Endothelial cell of umbilical vein (primary cell): ENCODE measurements at regions not wholly inside any gene's neighbourhood (a gene's known extent, or its start where the extent isn't known, plus 50 kb on each side); places are given as distances from the start of the nearest gene placed in this dataset.

Experiments
- BruUV-seq: library from RNA; stranded (reverse); fragments of 400-500 nt; replicated peaks from 2 replicates; lab custom pipeline; 2021; lab: Mats Ljungman, UMichigan
- CTCF ChIA-PET: fragments of 300-600, 350-600 bp; sonication (Branson Sonifier 250); formaldehyde crosslinking; loops from one replicate; lab custom pipeline; 2021; ENCODE audit warnings: antibody characterized with exemption, inconsistent platforms; lab: Charles Lee
- POLR2A ChIA-PET: fragments of 300-600, 350-600 bp; sonication (Branson Sonifier 250); formaldehyde crosslinking; loops from one replicate; lab custom pipeline; 2021; ENCODE audit warnings: antibody characterized with exemption, inconsistent platforms; lab: Charles Lee
- DNase-seq: peaks from one replicate; pipeline ENCODE4 v3.0.0-alpha.2; 2011; ENCODE audit warnings: low read depth, low spot score
- FAIRE-seq: peaks from 2 replicates; lab custom pipeline; 2011; peaks lifted over from hg19 to GRCh38; lab: Jason Lieb, UNC
- H2AFZ ChIP-seq: 2 replicates; pipeline ENCODE4 v1.6.0; 2012; ENCODE audit warnings: low read depth, low read length, control low read depth, inconsistent platforms
- H3K27ac ChIP-seq: 2 replicates; pipeline ENCODE4 v1.5.1; 2011; ENCODE audit warnings: low read depth, mild to moderate bottlenecking, control low read depth, low read length, moderate library complexity; ENCODE audit not compliant: insufficient read depth
- H3K27me3 ChIP-seq, 2 experiments: 2 replicates each; pipeline versions ENCODE4 v1.6.0 to v1.6.1; 2011; ENCODE audit warnings: low read length in 2 of 2, mixed read lengths in 1 of 2; ENCODE audit not compliant: control insufficient read depth in 2 of 2, insufficient read depth in 2 of 2
- H3K36me3 ChIP-seq, 2 experiments: 2 replicates in 1 of 2; 3 replicates in 1 of 2; pipeline ENCODE4 v1.5.1; 2011; ENCODE audit warnings: low read length in 2 of 2, mild to moderate bottlenecking in 1 of 2, moderate library complexity in 1 of 2; ENCODE audit not compliant: control insufficient read depth in 2 of 2, insufficient read depth in 2 of 2; ENCODE audit errors: extremely low read depth in 1 of 2
- H3K4me1 ChIP-seq: 3 replicates; pipeline ENCODE4 v1.5.1; 2011; ENCODE audit warnings: mild to moderate bottlenecking, low read length; ENCODE audit not compliant: control insufficient read depth, insufficient read depth; ENCODE audit errors: extremely low read depth
- H3K4me2 ChIP-seq: 2 replicates; pipeline ENCODE4 v1.6.1; 2011; ENCODE audit warnings: low read length, control low read depth, mixed read lengths; ENCODE audit not compliant: insufficient read depth
- H3K4me3 ChIP-seq, 3 experiments: fragments of 200-600 bp in 1 of 3; sonication (generic), shearing (Covaris generic) in 1 of 3; replicated peaks in 1 of 3; 2 replicates each; pipeline ENCODE4 v1.5.1; 2011 to 2016; ENCODE audit warnings: control low read depth in 3 of 3, low read length in 3 of 3, mild to moderate bottlenecking in 2 of 3, inconsistent platforms in 1 of 3, low read depth in 1 of 3, moderate library complexity in 1 of 3; ENCODE audit not compliant: insufficient read depth in 1 of 3
- H3K79me2 ChIP-seq: 2 replicates; pipeline ENCODE4 v1.6.0; 2012; ENCODE audit warnings: low read length, inconsistent platforms; ENCODE audit not compliant: control insufficient read depth, insufficient read depth
- H3K9ac ChIP-seq: replicated peaks from 2 replicates; pipeline ENCODE3; 2011; ENCODE audit warnings: low read length, control low read depth; ENCODE audit not compliant: insufficient read depth; ENCODE audit errors: extremely low read depth
- H3K9me1 ChIP-seq: replicated peaks from 3 replicates; pipeline ENCODE4 v1.6.0; 2011; ENCODE audit warnings: mild to moderate bottlenecking, low read length; ENCODE audit not compliant: control insufficient read depth, insufficient read depth; ENCODE audit errors: extremely low read depth
- H3K9me3 ChIP-seq: replicated peaks from 2 replicates; pipeline ENCODE4 v1.5.1; 2012; ENCODE audit warnings: low read length, inconsistent platforms; ENCODE audit not compliant: control insufficient read depth, insufficient read depth
- H4K20me1 ChIP-seq: replicated peaks from 2 replicates; pipeline ENCODE3; 2011; ENCODE audit warnings: mild to moderate bottlenecking, low read length; ENCODE audit not compliant: control insufficient read depth, insufficient read depth; ENCODE audit errors: extremely low read depth
- EZH2 ChIP-seq: IDR thresholded peaks from 2 replicates; pipeline ENCODE4 v1.6.1; 2012; ENCODE audit warnings: borderline replicate concordance, low read depth, mild to moderate bottlenecking, moderate library complexity, low read length, inconsistent platforms; ENCODE audit not compliant: severe bottlenecking
- FOS ChIP-seq: IDR thresholded peaks from 2 replicates; pipeline ENCODE4 v1.6.1; 2011; ENCODE audit warnings: mild to moderate bottlenecking, low read length, moderate library complexity, borderline replicate concordance; ENCODE audit not compliant: insufficient read depth
- GATA2 ChIP-seq: IDR thresholded peaks from 2 replicates; pipeline ENCODE4 v1.7.0; 2011; ENCODE audit warnings: low read depth, mild to moderate bottlenecking, moderate library complexity, mixed read lengths, low read length; ENCODE audit not compliant: insufficient read length, insufficient read depth
- JUN ChIP-seq: IDR thresholded peaks from 2 replicates; pipeline ENCODE4 v1.6.1; 2011; ENCODE audit warnings: borderline replicate concordance, low read depth; ENCODE audit not compliant: insufficient read length, insufficient read depth
- MAX ChIP-seq: IDR thresholded peaks from 2 replicates; pipeline ENCODE4 v1.6.1; 2011; ENCODE audit not compliant: insufficient read depth, insufficient read length
- MYC ChIP-seq: IDR thresholded peaks from one replicate; pipeline ENCODE4 v1.6.1; 2011; ENCODE audit warnings: mild to moderate bottlenecking, low read depth, low read length
- POLR2A ChIP-seq: IDR thresholded peaks from 2 replicates; pipeline ENCODE4 v1.6.1; 2012; ENCODE audit warnings: low read depth, mild to moderate bottlenecking, control low read depth, low read length
- POLR2AphosphoS5 ChIP-seq: IDR thresholded peaks from 2 replicates; pipeline ENCODE4 v1.6.1; 2012; ENCODE audit warnings: low read depth, mild to moderate bottlenecking, control low read depth, low read length, moderate library complexity; ENCODE audit not compliant: insufficient read depth
- dilution Hi-C: fragments of 300-500 bp; cut with MboI; formaldehyde crosslinking; loops from one replicate; pipeline ENCODE4 v1.15.0; 2019; ENCODE audit warnings: low sequenced_read_pairs; ENCODE audit not compliant: extremely low pct_ligation_motif_present
- intact Hi-C: fragments of 100-400 bp; cut with micrococcal nuclease; formaldehyde crosslinking; loops from one replicate; pipeline ENCODE4 v1.10.0; 2022
- TF ChIP-seq, protein P1 (sequence below), 2 donors: IDR thresholded peaks; 1 replicate in 1 of 2; 2 replicates in 1 of 2; pipeline ENCODE4 v1.5.1; 2011; ENCODE audit warnings: low read length in 2 of 2, mild to moderate bottlenecking in 2 of 2, moderate library complexity in 2 of 2, control low read depth in 1 of 2, inconsistent platforms in 1 of 2, low read depth in 1 of 2; ENCODE audit not compliant: insufficient read depth in 1 of 2; ENCODE audit errors: extremely low read depth in 1 of 2

DNA sequence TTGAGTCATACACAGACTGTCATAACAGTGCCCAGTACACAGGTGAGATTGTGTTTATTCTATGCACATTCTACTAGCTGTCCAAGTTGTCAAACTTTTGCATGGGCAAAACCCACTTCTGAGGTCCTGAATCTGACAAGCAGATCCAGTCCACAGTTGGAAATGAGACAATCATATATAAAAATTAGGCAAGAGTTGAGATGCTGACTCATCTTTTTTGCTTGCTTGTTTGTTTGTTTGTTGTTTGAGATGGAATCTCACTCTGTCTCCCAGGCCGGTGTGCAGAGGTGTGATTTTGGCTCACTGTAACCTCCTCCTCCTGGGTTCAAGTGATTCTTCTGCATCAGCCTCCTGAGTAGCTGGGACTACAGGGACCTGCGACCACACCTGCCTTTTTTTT, 323.8 kb downstream of the RPS4Y2 start:
- no peaks in the 10 kb centered on the region for H4K20me1 ChIP-seq
- CTCF ChIA-PET, result no interaction called here
- intact Hi-C loops, result no loop called here

DNA sequence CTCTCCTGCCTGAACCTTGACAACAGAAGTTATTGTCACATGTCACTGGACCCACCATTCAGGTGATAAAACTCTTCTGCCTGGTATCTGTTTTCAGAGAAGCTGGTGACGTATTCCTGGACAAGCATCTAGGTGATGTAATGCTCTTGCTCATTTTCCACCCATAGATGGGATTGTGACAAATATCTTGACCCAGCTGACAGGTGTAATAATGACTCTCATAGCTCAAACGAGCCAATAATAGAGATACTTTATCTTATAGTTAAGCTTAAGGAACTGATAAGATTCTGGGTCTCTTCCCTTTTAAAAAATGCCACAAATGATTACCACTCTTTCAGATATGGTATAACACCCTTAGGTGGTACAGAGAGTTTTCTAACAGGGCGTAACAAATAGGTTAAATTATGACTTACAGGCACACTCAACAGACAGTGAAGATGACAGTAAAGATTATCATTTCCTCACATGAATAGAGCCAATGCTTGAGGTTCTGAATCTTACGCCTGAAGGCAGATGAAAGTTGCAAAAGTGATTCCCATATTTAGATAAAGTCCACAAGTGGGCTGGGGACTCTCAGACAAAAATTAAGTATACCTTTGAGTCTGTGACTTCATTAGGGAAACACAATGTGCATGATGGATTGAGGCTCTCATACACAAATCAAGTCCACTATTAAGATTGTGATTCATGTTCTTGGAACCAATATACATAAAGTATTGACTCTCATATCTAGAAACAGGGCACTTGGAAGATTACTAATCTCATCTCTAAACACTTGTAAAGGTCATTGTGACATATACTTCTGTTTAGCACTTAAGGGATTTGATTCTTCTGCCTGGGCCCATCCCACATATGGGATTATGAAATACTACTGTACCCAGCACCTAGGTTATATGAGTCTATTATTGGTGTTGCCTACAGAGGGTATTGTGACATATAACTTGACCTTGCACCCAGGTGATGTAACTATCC, 326.0 kb downstream of the RPS4Y2 start:
- Histone ChIP-seq H3K9ac (no peak overlapping the region), H3K4me1 (no peaks in the 10 kb centered on the region)
- no peak for FAIRE-seq

More for the DNA sequence above, 323.8 kb downstream of the RPS4Y2 start:
- dilution Hi-C loops, result no loop called here
- no peak for FAIRE-seq
- no TSS peak for BruUV-seq
- POLR2A ChIA-PET, result no interaction called here
- no peaks in the 10 kb centered on the region for H3K79me2 ChIP-seq
- no peak overlapping the region for H2AFZ ChIP-seq
- DNase-seq, result no peak
- no peak overlapping the region for H3K9ac ChIP-seq
- no peaks in the 10 kb centered on the region for H3K36me3 ChIP-seq
- no peaks in the 10 kb centered on the region for H3K9me3 ChIP-seq
- no peak overlapping the region for H3K27ac ChIP-seq
- H3K9me1 ChIP-seq, result no peaks in the 10 kb centered on the region
- H3K4me3 ChIP-seq, result no peak overlapping the region
- no peak for TF ChIP-seq GATA2
- no peak for TF ChIP-seq FOS
- TF ChIP-seq JUN, result no peak
- TF ChIP-seq POLR2A, result no peak
- TF ChIP-seq EZH2, result no peak
- H3K27me3 ChIP-seq, result no peaks in the 10 kb centered on the region
- no peaks in the 10 kb centered on the region for H3K4me1 ChIP-seq
- H3K4me2 ChIP-seq, result no peak overlapping the region

More for the DNA sequence above, 326.0 kb downstream of the RPS4Y2 start:
- ChIA-PET CTCF (no interaction called here), POLR2A (no interaction called here)
- Histone ChIP-seq H3K79me2 (no peaks in the 10 kb centered on the region), H4K20me1 (no peaks in the 10 kb centered on the region), H3K27ac (no peak overlapping the region), H3K4me3 (no peak overlapping the region), H3K36me3 (no peaks in the 10 kb centered on the region), H2AFZ (no peak overlapping the region), H3K9me1 (no peaks in the 10 kb centered on the region), H3K4me2 (no peak overlapping the region), H3K9me3 (no peaks in the 10 kb centered on the region), H3K27me3 (no peaks in the 10 kb centered on the region)
- intact Hi-C loops, result no loop called here
- dilution Hi-C loops, result no loop called here
- no peak for DNase-seq
- no TSS peak for BruUV-seq
- TF ChIP-seq GATA2 (no peak), EZH2 (no peak), JUN (no peak), FOS (no peak), MYC (no peak), POLR2AphosphoS5 (no peak), MAX (no peak), POLR2A (no peak)
- TF ChIP-seq, protein P1, sequence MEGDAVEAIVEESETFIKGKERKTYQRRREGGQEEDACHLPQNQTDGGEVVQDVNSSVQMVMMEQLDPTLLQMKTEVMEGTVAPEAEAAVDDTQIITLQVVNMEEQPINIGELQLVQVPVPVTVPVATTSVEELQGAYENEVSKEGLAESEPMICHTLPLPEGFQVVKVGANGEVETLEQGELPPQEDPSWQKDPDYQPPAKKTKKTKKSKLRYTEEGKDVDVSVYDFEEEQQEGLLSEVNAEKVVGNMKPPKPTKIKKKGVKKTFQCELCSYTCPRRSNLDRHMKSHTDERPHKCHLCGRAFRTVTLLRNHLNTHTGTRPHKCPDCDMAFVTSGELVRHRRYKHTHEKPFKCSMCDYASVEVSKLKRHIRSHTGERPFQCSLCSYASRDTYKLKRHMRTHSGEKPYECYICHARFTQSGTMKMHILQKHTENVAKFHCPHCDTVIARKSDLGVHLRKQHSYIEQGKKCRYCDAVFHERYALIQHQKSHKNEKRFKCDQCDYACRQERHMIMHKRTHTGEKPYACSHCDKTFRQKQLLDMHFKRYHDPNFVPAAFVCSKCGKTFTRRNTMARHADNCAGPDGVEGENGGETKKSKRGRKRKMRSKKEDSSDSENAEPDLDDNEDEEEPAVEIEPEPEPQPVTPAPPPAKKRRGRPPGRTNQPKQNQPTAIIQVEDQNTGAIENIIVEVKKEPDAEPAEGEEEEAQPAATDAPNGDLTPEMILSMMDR (IDR thresholded peaks at IDR 0.05; ENCODE audit: extremely low read depth in 1 of 2, insufficient read depth in 1 of 2, low read depth in 1 of 2, low read length in 2 of 2), result no peak
